ENCODE measurements at regions not wholly inside any gene's neighbourhood (a gene's known extent, or its start where the extent isn't known, plus 50 kb on each side); places are given as distances from the start of the nearest gene placed in this dataset.

GRCh38 chr6:19492636-19493405 lies 344.3 kb upstream of the ID4 start:
- Mint-ChIP-seq H3K4me3 (no peak overlapping the region), H3K36me3 (no peaks in the 10 kb centered on the region), H3K27ac (no peak overlapping the region), H3K4me1 (no peaks in the 10 kb centered on the region), H3K27me3 (peaks cover 0 to 3% (median 0%) of the 10 kb centered on the region in 5 donors), H3K9me3 (peaks cover 0 to 17% (median 2%) of the 10 kb centered on the region in 9 donors)
- DNase-seq (no peak), ATAC-seq (no peak)
- POLR2A ChIA-PET, result no interaction called here

DNA sequence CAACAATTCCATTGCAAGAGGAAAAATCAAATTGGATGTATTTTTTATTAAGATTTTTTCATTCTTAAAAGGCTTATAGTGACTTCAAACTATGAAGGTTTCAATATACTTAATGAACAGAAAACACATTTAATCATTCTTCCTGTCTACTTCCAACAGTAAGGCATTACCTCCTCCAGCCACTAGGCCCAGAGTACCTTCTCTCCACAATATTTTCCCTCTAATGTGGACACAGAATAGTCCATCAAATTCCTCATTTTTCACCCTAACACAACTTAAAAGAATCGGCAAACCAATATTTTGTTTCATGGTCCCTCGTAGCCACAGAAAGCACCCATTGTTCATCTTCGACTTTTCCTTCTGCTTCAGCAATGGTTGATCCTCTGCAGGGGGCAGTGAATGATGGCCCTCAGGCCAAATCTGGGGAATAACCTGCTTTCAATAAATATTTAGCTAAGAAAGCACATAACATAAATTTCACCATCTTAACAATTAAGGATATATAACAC lies 335.4 kb upstream of the ID4 start:
- no peak overlapping the region for H3K27ac Mint-ChIP-seq
- no peaks in the 10 kb centered on the region for H3K27me3 Mint-ChIP-seq
- H3K4me1 Mint-ChIP-seq, result no peaks in the 10 kb centered on the region
- no peak overlapping the region for H3K4me3 Mint-ChIP-seq
- ATAC-seq (no peak), DNase-seq (no peak)
- H3K36me3 Mint-ChIP-seq, result no peaks in the 10 kb centered on the region
- peaks cover 0 to 36% (median 14%) of the 10 kb centered on the region in 9 donors for H3K9me3 Mint-ChIP-seq
- POLR2A ChIA-PET, result no interaction called here

GRCh38 chr6:19502301-19502700 lies 334.9 kb upstream of the ID4 start:
- Mint-ChIP-seq H3K36me3 (no peaks in the 10 kb centered on the region), H3K27me3 (no peaks in the 10 kb centered on the region), H3K27ac (no peak overlapping the region), H3K4me1 (no peaks in the 10 kb centered on the region), H3K4me3 (no peak overlapping the region), H3K9me3 (peaks cover 0 to 41% (median 14%) of the 10 kb centered on the region in 9 donors)
- POLR2A ChIA-PET, result no interaction called here
- no peak for DNase-seq
- ATAC-seq, result no peak

GRCh38 chr6:19515939-19516338 lies 321.2 kb upstream of the ID4 start:
- DNase-seq (no peak), ATAC-seq (no peak)
- peaks cover 0 to 21% (median 0%) of the 10 kb centered on the region in 3 donors for H3K36me3 Mint-ChIP-seq
- no peak overlapping the region for H3K27ac Mint-ChIP-seq
- peaks cover 17 to 52% (median 29%) of the 10 kb centered on the region in 9 donors for H3K9me3 Mint-ChIP-seq
- no peak overlapping the region for H3K4me3 Mint-ChIP-seq
- POLR2A ChIA-PET, result no interaction called here
- no peaks in the 10 kb centered on the region for H3K4me1 Mint-ChIP-seq
- no peaks in the 10 kb centered on the region for H3K27me3 Mint-ChIP-seq

DNA sequence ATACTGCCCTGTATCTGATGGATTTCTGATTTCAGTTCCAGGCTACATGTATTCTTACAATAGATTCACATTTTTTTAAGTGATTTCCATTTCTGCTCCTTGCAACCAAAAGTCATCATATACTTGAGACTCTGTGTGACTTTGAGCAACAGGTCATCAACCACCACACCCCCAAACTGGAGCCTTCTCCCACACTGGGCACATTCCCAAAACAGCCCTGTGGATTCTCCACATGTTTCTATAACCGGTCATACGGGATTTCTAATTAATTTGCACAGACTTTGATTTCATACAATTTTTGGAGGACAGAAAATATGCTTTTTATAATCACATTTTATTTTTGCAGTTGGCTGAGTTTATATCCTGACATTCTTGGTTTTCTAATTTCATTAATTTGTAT lies 317.2 kb upstream of the ID4 start:
- no peaks in the 10 kb centered on the region for H3K4me1 Mint-ChIP-seq
- H3K4me3 Mint-ChIP-seq, result no peak overlapping the region
- peaks cover under 1 to 26% (median 13%) of the 10 kb centered on the region in 9 donors for H3K9me3 Mint-ChIP-seq
- DNase-seq (no peak), ATAC-seq (no peak)
- POLR2A ChIA-PET, result no interaction called here
- H3K27ac Mint-ChIP-seq, result no peak overlapping the region
- peaks cover 0 to 12% (median 0%) of the 10 kb centered on the region in 3 donors for H3K36me3 Mint-ChIP-seq
- no peaks in the 10 kb centered on the region for H3K27me3 Mint-ChIP-seq

GRCh38 chr6:19524366-19525186 lies 312.6 kb upstream of the ID4 start:
- DNase-seq (no peak), ATAC-seq (no peak)
- H3K4me1 Mint-ChIP-seq, result no peaks in the 10 kb centered on the region
- no peaks in the 10 kb centered on the region for H3K36me3 Mint-ChIP-seq
- peaks cover 0 to 10% (median 0%) of the 10 kb centered on the region in 9 donors for H3K9me3 Mint-ChIP-seq
- POLR2A ChIA-PET, result no interaction called here
- H3K27ac Mint-ChIP-seq, result no peak overlapping the region
- no peak overlapping the region for H3K4me3 Mint-ChIP-seq
- H3K27me3 Mint-ChIP-seq, result no peaks in the 10 kb centered on the region

DNA sequence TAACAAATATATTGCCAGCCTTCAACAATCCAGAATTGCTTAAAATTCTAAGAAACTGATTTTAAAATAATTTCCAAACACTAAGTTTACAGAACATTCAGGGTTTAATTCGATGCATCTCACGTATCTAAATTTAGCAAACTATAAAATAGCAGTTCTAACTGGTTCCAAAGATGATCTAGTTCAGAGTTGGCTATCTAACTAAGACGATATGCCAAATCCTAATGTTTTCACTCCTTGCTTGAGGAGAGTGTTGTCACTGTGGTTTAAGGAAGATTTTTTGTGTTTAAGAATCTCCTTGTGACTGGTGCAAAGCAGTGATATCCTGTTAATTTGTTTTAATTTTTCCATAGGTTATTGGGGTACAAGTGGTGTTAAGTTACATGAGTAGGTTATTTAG lies 311.5 kb upstream of the ID4 start:
- no peak overlapping the region for H3K4me3 Mint-ChIP-seq
- DNase-seq (no peak), ATAC-seq (no peak)
- POLR2A ChIA-PET, result no interaction called here
- H3K9me3 Mint-ChIP-seq, result peaks cover 0 to 10% (median 0%) of the 10 kb centered on the region in 9 donors
- no peaks in the 10 kb centered on the region for H3K4me1 Mint-ChIP-seq
- H3K36me3 Mint-ChIP-seq, result no peaks in the 10 kb centered on the region
- H3K27me3 Mint-ChIP-seq, result no peaks in the 10 kb centered on the region
- no peak overlapping the region for H3K27ac Mint-ChIP-seq

DNA sequence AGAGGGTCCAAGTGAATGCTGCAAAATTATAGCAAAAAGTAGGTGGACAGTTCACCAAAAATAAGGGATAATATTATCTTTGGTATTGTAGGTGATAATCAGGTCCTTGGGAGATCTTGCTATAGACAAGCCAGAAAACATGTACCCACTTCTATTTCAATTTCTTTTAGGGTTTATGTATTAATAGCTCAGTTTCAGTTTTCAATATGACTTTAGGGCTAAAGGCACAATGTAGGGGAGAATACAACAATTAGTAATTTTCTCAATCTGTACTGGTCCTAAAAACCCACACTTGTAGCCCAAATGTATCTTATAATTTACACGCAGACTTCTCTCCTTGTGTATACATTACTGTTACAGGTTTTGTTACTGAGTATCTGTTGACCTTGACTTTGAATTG lies 307.0 kb upstream of the ID4 start:
- POLR2A ChIA-PET, result no interaction called here
- H3K9me3 Mint-ChIP-seq, result peaks cover 0 to 9% (median 2%) of the 10 kb centered on the region in 9 donors
- no peaks in the 10 kb centered on the region for H3K4me1 Mint-ChIP-seq
- no peak overlapping the region for H3K27ac Mint-ChIP-seq
- no peak for DNase-seq
- no peaks in the 10 kb centered on the region for H3K27me3 Mint-ChIP-seq
- no peaks in the 10 kb centered on the region for H3K36me3 Mint-ChIP-seq
- no peak overlapping the region for H3K4me3 Mint-ChIP-seq
- ATAC-seq, result no peak

GRCh38 chr6:19535351-19535750 lies 301.8 kb upstream of the ID4 start:
- H3K36me3 Mint-ChIP-seq, result no peaks in the 10 kb centered on the region
- H3K27ac Mint-ChIP-seq, result no peak overlapping the region
- H3K27me3 Mint-ChIP-seq, result no peaks in the 10 kb centered on the region
- ATAC-seq (no peak), DNase-seq (no peak)
- no peak overlapping the region for H3K4me3 Mint-ChIP-seq
- H3K4me1 Mint-ChIP-seq, result no peaks in the 10 kb centered on the region
- POLR2A ChIA-PET, result no interaction called here
- H3K9me3 Mint-ChIP-seq, result peaks cover 0 to 26% (median 5%) of the 10 kb centered on the region in 9 donors

- POLR2A ChIA-PET, result no interaction called here
- no peaks in the 10 kb centered on the region for H3K4me1 Mint-ChIP-seq
- ATAC-seq (no peak), DNase-seq (no peak)
- H3K36me3 Mint-ChIP-seq, result no peaks in the 10 kb centered on the region
- H3K4me3 Mint-ChIP-seq, result no peak overlapping the region
- peaks cover 0 to 22% (median 5%) of the 10 kb centered on the region in 9 donors for H3K9me3 Mint-ChIP-seq
- no peaks in the 10 kb centered on the region for H3K27me3 Mint-ChIP-seq
- no peak overlapping the region for H3K27ac Mint-ChIP-seq
Observed at GRCh38 chr6:19536838-19537237, 300.3 kb upstream of the ID4 start.

DNA sequence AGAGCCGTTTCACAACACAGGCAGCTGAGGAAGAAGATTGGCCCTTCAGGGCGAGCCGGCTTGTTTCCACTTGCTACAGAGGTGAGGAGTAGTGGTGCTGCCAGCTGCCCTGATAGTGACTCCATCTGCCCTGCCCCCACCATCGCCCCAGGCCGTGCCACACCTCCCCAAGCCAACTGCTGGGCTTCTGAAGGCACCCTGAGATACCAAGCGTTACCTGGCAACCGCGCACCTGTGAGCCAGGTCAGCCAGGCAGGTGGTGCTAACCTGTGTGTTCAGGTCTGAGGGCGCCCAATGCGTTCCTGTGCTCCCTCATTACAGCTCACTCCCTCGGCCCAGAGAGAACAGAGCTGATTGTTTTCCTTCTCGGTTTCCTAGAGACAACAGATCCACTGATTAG lies 299.1 kb upstream of the ID4 start:
- ATAC-seq, result no peak
- POLR2A ChIA-PET, result no interaction called here

DNA sequence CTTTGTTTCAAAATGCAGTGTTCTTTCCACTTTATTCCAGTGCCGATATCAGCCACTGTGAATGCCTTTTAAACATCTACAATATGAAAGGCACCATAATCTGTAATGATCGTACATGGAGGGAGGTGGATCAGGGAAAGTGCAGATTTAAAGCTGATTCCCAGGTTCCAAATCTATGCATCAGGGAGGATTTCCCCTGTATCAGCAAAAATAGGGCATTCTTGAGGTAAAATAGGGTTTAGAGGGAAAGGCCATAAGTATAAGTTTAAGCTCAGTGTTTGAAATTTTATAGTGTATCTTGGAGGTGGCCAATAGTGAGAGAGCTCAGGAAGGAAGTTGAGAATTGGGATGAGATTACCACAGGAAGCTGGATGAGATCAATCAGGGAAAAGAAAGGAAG lies 289.7 kb upstream of the ID4 start:
- no peaks in the 10 kb centered on the region for H3K4me1 Mint-ChIP-seq
- no peak overlapping the region for H3K4me3 Mint-ChIP-seq
- ATAC-seq (no peak), DNase-seq (no peak)
- POLR2A ChIA-PET, result no interaction called here
- H3K9me3 Mint-ChIP-seq, result peaks cover 0 to 9% (median 0%) of the 10 kb centered on the region in 9 donors
- no peaks in the 10 kb centered on the region for H3K27me3 Mint-ChIP-seq
- H3K36me3 Mint-ChIP-seq, result no peaks in the 10 kb centered on the region
- H3K27ac Mint-ChIP-seq, result no peak overlapping the region

More for the DNA sequence above, 299.1 kb upstream of the ID4 start:
- H3K27me3 Mint-ChIP-seq, result no peaks in the 10 kb centered on the region
- no peak overlapping the region for H3K27ac Mint-ChIP-seq
- no peaks in the 10 kb centered on the region for H3K36me3 Mint-ChIP-seq
- DNase-seq, result no peak
- no peaks in the 10 kb centered on the region for H3K4me1 Mint-ChIP-seq
- peaks cover 0 to 22% (median 5%) of the 10 kb centered on the region in 9 donors for H3K9me3 Mint-ChIP-seq
- no peak overlapping the region for H3K4me3 Mint-ChIP-seq

DNA sequence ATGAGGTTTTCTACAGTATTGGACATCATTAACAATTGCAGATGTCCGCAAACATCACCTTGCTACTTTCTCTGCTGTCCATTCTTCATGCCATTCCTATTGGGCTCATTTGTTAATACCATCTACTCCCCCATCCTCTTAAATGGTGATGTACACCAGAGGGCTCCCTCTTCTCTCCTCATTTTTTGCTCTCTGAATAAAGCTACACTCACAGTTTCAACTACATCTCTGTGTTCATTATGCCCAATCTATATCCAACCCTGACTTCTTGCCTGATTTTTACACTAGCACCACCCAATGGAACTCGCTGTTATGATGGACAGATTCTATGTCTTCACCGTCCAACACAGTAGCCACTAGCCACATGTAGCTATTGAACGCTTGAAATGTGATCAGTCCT lies 288.1 kb upstream of the ID4 start:
- POLR2A ChIA-PET, result no interaction called here
- H3K36me3 Mint-ChIP-seq, result no peaks in the 10 kb centered on the region
- no peaks in the 10 kb centered on the region for H3K27me3 Mint-ChIP-seq
- no peak overlapping the region for H3K4me3 Mint-ChIP-seq
- DNase-seq (no peak), ATAC-seq (no peak)
- H3K27ac Mint-ChIP-seq, result no peak overlapping the region
- no peaks in the 10 kb centered on the region for H3K4me1 Mint-ChIP-seq
- H3K9me3 Mint-ChIP-seq, result peaks cover 0 to 17% (median 0%) of the 10 kb centered on the region in 9 donors
